ENCODE measurements at regions not wholly inside any gene's neighbourhood (a gene's known extent, or its start where the extent isn't known, plus 50 kb on each side); places are given as distances from the start of the nearest gene placed in this dataset.
A peak's percentile ranks its signal among the peaks of the same experiment; 100 is the strongest.

- Mint-ChIP-seq H3K4me3 (no peak overlapping the region), H3K27ac (peak overlapping the region in 1 of 8 donors; percentile 52), H3K36me3 (no peaks in the 10 kb centered on the region), H3K9me3 (no peaks in the 10 kb centered on the region), H3K27me3 (peaks cover 4 to 7% of the 10 kb centered on the region in 2 donors), H3K4me1 (no peaks in the 10 kb centered on the region)
- H3K36me3 ChIP-seq (ENCODE audit: insufficient read depth, low read length): no peaks in the 10 kb centered on the region
- no peak overlapping the region for H3K4me3 ChIP-seq (ENCODE audit: low read length)
- no peak for DNase-seq
- POLR2A ChIA-PET: no interaction called here
- no peak overlapping the region for H3K27ac ChIP-seq (ENCODE audit: low read depth, low read length)
- CTCF ChIA-PET: no interaction called here
- H3K4me1 ChIP-seq (ENCODE audit: insufficient read depth, low read length): no peaks in the 10 kb centered on the region
- H3K27me3 ChIP-seq (ENCODE audit: insufficient read depth, low read length, poor library complexity, severe bottlenecking): no peaks in the 10 kb centered on the region
- no peaks in the 10 kb centered on the region for H3K9me3 ChIP-seq (ENCODE audit: low read length)
These were observed 64.9 kb upstream of the ZDHHC17 start for GRCh38 chr12:76698966-76699365.

- ChIA-PET CTCF (interaction anchor here (1.2 kb wide), 1 partner anchor 12 kb away, joined by 3 read pairs; no protein-coding TSS in a partner anchor), POLR2A (no interaction called here)
These were observed 62.2 kb upstream of the ZDHHC17 start for GRCh38 chr12:76701690-76702089.

GRCh38 chr12:76702946-76703345, 61.0 kb upstream of the ZDHHC17 start:
- Mint-ChIP-seq H3K4me1 (peaks cover 0 to 5% (median 4%) of the 10 kb centered on the region in 3 donors), H3K36me3 (no peaks in the 10 kb centered on the region), H3K4me3 (no peak overlapping the region), H3K9me3 (no peaks in the 10 kb centered on the region), H3K27ac (no peak overlapping the region), H3K27me3 (peaks cover 4 to 11% of the 10 kb centered on the region in 2 donors)
- no peaks in the 10 kb centered on the region for H3K27me3 ChIP-seq (ENCODE audit: insufficient read depth, low read length, poor library complexity, severe bottlenecking)
- H3K36me3 ChIP-seq (ENCODE audit: insufficient read depth, low read length): no peaks in the 10 kb centered on the region
- no peak overlapping the region for H3K27ac ChIP-seq (ENCODE audit: low read depth, low read length)
- no peaks in the 10 kb centered on the region for H3K9me3 ChIP-seq (ENCODE audit: low read length)
- H3K4me1 ChIP-seq (ENCODE audit: insufficient read depth, low read length): no peaks in the 10 kb centered on the region
- H3K4me3 ChIP-seq (ENCODE audit: low read length): no peak overlapping the region
- ChIA-PET POLR2A (no interaction called here), CTCF (interaction anchor here (1.2 kb wide), 1 partner anchor 13 kb away, joined by 3 read pairs; no protein-coding TSS in a partner anchor)
- DNase-seq: no peak

More at GRCh38 chr12:76701690-76702089, 62.2 kb upstream of the ZDHHC17 start:
- Histone ChIP-seq H3K4me3 (ENCODE audit: low read length) (no peak overlapping the region), H3K36me3 (ENCODE audit: insufficient read depth, low read length) (no peaks in the 10 kb centered on the region), H3K27me3 (ENCODE audit: insufficient read depth, low read length, poor library complexity, severe bottlenecking) (no peaks in the 10 kb centered on the region), H3K4me1 (ENCODE audit: insufficient read depth, low read length) (no peaks in the 10 kb centered on the region), H3K27ac (ENCODE audit: low read depth, low read length) (no peak overlapping the region), H3K9me3 (ENCODE audit: low read length) (no peaks in the 10 kb centered on the region)
- H3K4me3 Mint-ChIP-seq: no peak overlapping the region
- no peak overlapping the region for H3K27ac Mint-ChIP-seq
- no peaks in the 10 kb centered on the region for H3K9me3 Mint-ChIP-seq
- no peaks in the 10 kb centered on the region for H3K36me3 Mint-ChIP-seq
- peaks cover 6 to 11% of the 10 kb centered on the region in 2 donors for H3K27me3 Mint-ChIP-seq
- H3K4me1 Mint-ChIP-seq: peaks cover 0 to 5% (median 4%) of the 10 kb centered on the region in 3 donors
- no peak for DNase-seq

GRCh38 chr12:76704693-76705092, 59.2 kb upstream of the ZDHHC17 start:
- no peaks in the 10 kb centered on the region for H3K9me3 ChIP-seq (ENCODE audit: low read length)
- ChIA-PET CTCF (no interaction called here), POLR2A (no interaction called here)
- H3K27me3 ChIP-seq (ENCODE audit: insufficient read depth, low read length, poor library complexity, severe bottlenecking): no peaks in the 10 kb centered on the region
- Mint-ChIP-seq H3K9me3 (no peaks in the 10 kb centered on the region), H3K27me3 (peaks cover 4 to 11% of the 10 kb centered on the region in 2 donors), H3K27ac (no peak overlapping the region), H3K4me3 (no peak overlapping the region), H3K36me3 (no peaks in the 10 kb centered on the region), H3K4me1 (peaks cover 0 to 5% (median 4%) of the 10 kb centered on the region in 3 donors)
- H3K4me3 ChIP-seq (ENCODE audit: low read length): no peak overlapping the region
- no peaks in the 10 kb centered on the region for H3K4me1 ChIP-seq (ENCODE audit: insufficient read depth, low read length)
- H3K36me3 ChIP-seq (ENCODE audit: insufficient read depth, low read length): no peaks in the 10 kb centered on the region
- DNase-seq: no peak
- no peak overlapping the region for H3K27ac ChIP-seq (ENCODE audit: low read depth, low read length)

GRCh38 chr12:76706101-76706500, 57.8 kb upstream of the ZDHHC17 start:
- Mint-ChIP-seq H3K4me3 (no peak overlapping the region), H3K36me3 (no peaks in the 10 kb centered on the region), H3K4me1 (peaks cover 0 to 5% (median 4%) of the 10 kb centered on the region in 3 donors), H3K27me3 (peaks cover 4 to 11% of the 10 kb centered on the region in 2 donors), H3K27ac (peak overlapping the region in 1 of 8 donors; percentile 20), H3K9me3 (no peaks in the 10 kb centered on the region)
- Histone ChIP-seq H3K9me3 (ENCODE audit: low read length) (no peaks in the 10 kb centered on the region), H3K27me3 (ENCODE audit: insufficient read depth, low read length, poor library complexity, severe bottlenecking) (no peaks in the 10 kb centered on the region), H3K27ac (ENCODE audit: low read depth, low read length) (no peak overlapping the region), H3K4me1 (ENCODE audit: insufficient read depth, low read length) (no peaks in the 10 kb centered on the region), H3K4me3 (ENCODE audit: low read length) (no peak overlapping the region), H3K36me3 (ENCODE audit: insufficient read depth, low read length) (no peaks in the 10 kb centered on the region)
- ChIA-PET CTCF (no interaction called here), POLR2A (no interaction called here)
- no peak for DNase-seq

- Histone ChIP-seq H3K27me3 (ENCODE audit: insufficient read depth, low read length, poor library complexity, severe bottlenecking) (no peaks in the 10 kb centered on the region), H3K4me3 (ENCODE audit: low read length) (no peak overlapping the region), H3K4me1 (ENCODE audit: insufficient read depth, low read length) (no peaks in the 10 kb centered on the region), H3K9me3 (ENCODE audit: low read length) (no peaks in the 10 kb centered on the region), H3K27ac (ENCODE audit: low read depth, low read length) (no peak overlapping the region), H3K36me3 (ENCODE audit: insufficient read depth, low read length) (no peaks in the 10 kb centered on the region)
- peaks cover 7 to 11% of the 10 kb centered on the region in 2 donors for H3K27me3 Mint-ChIP-seq
- peaks cover 0 to 5% (median 4%) of the 10 kb centered on the region in 3 donors for H3K4me1 Mint-ChIP-seq
- ChIA-PET POLR2A (no interaction called here), CTCF (no interaction called here)
- H3K4me3 Mint-ChIP-seq: no peak overlapping the region
- DNase-seq: no peak
- no peaks in the 10 kb centered on the region for H3K9me3 Mint-ChIP-seq
- no peaks in the 10 kb centered on the region for H3K36me3 Mint-ChIP-seq
- no peak overlapping the region for H3K27ac Mint-ChIP-seq
These were observed 57.2 kb upstream of the ZDHHC17 start for GRCh38 chr12:76706761-76707160.

GRCh38 chr12:76707772-76708171, 56.1 kb upstream of the ZDHHC17 start:
- H3K27me3 Mint-ChIP-seq: peaks cover 4 to 5% of the 10 kb centered on the region in 2 donors
- Histone ChIP-seq H3K36me3 (ENCODE audit: insufficient read depth, low read length) (no peaks in the 10 kb centered on the region), H3K27ac (ENCODE audit: low read depth, low read length) (no peak overlapping the region)

GRCh38 chr12:76708296-76708695, 55.6 kb upstream of the ZDHHC17 start:
- Mint-ChIP-seq H3K4me1 (peaks cover 0 to 5% (median 4%) of the 10 kb centered on the region in 3 donors), H3K9me3 (no peaks in the 10 kb centered on the region), H3K27ac (peak overlapping the region in 1 of 8 donors; percentile 47), H3K36me3 (no peaks in the 10 kb centered on the region), H3K27me3 (peaks cover 4 to 5% of the 10 kb centered on the region in 2 donors), H3K4me3 (no peak overlapping the region)
- ChIA-PET CTCF (no interaction called here), POLR2A (no interaction called here)
- Histone ChIP-seq H3K4me3 (ENCODE audit: low read length) (no peak overlapping the region), H3K4me1 (ENCODE audit: insufficient read depth, low read length) (no peaks in the 10 kb centered on the region), H3K9me3 (ENCODE audit: low read length) (no peaks in the 10 kb centered on the region), H3K36me3 (ENCODE audit: insufficient read depth, low read length) (no peaks in the 10 kb centered on the region), H3K27me3 (ENCODE audit: insufficient read depth, low read length, poor library complexity, severe bottlenecking) (no peaks in the 10 kb centered on the region), H3K27ac (ENCODE audit: low read depth, low read length) (no peak overlapping the region)
- no peak for DNase-seq

More at GRCh38 chr12:76707772-76708171, 56.1 kb upstream of the ZDHHC17 start:
- Mint-ChIP-seq H3K4me3 (no peak overlapping the region), H3K27ac (no peak overlapping the region), H3K9me3 (no peaks in the 10 kb centered on the region), H3K36me3 (no peaks in the 10 kb centered on the region), H3K4me1 (peaks cover 0 to 5% (median 4%) of the 10 kb centered on the region in 3 donors)
- Histone ChIP-seq H3K4me1 (ENCODE audit: insufficient read depth, low read length) (no peaks in the 10 kb centered on the region), H3K27me3 (ENCODE audit: insufficient read depth, low read length, poor library complexity, severe bottlenecking) (no peaks in the 10 kb centered on the region), H3K4me3 (ENCODE audit: low read length) (no peak overlapping the region), H3K9me3 (ENCODE audit: low read length) (no peaks in the 10 kb centered on the region)
- DNase-seq: no peak
- ChIA-PET POLR2A (no interaction called here), CTCF (no interaction called here)

- H3K36me3 ChIP-seq (ENCODE audit: insufficient read depth, low read length): no peaks in the 10 kb centered on the region
- Mint-ChIP-seq H3K9me3 (no peaks in the 10 kb centered on the region), H3K4me3 (no peak overlapping the region), H3K27ac (no peak overlapping the region), H3K36me3 (no peaks in the 10 kb centered on the region), H3K27me3 (peaks cover 0 to 3% of the 10 kb centered on the region in 2 donors), H3K4me1 (peaks cover 0 to 1% (median 1%) of the 10 kb centered on the region in 3 donors)
- POLR2A ChIA-PET: no interaction called here
- no peaks in the 10 kb centered on the region for H3K27me3 ChIP-seq (ENCODE audit: insufficient read depth, low read length, poor library complexity, severe bottlenecking)
- no peaks in the 10 kb centered on the region for H3K4me1 ChIP-seq (ENCODE audit: insufficient read depth, low read length)
- no peaks in the 10 kb centered on the region for H3K9me3 ChIP-seq (ENCODE audit: low read length)
- H3K27ac ChIP-seq (ENCODE audit: low read depth, low read length): no peak overlapping the region
- H3K4me3 ChIP-seq (ENCODE audit: low read length): no peak overlapping the region
- CTCF ChIA-PET: no interaction called here
- no peak for DNase-seq
These were observed 52.7 kb upstream of the ZDHHC17 start for GRCh38 chr12:76711241-76711640.

Data from CD8-positive, alpha-beta memory T cell (primary cell).